Neural progenitor cell (in vitro differentiated cells): ENCODE measurements at regions not wholly inside any gene's neighbourhood (a gene's known extent, or its start where the extent isn't known, plus 50 kb on each side); places are given as distances from the start of the nearest gene placed in this dataset.

Experiments
- DNase-seq: peaks from one replicate; pipeline ENCODE4 v3.0.0-alpha.2; 2016; ENCODE audit warnings: low spot score
- H2AFZ ChIP-seq: fragments of 200-600 bp; sonication (generic); replicated peaks from 2 replicates; pipeline ENCODE4 v1.6.1; 2016; ENCODE audit warnings: antibody characterized with exemption
- H3F3A ChIP-seq: fragments of 200-600 bp; sonication (generic); 2 replicates; pipeline ENCODE4 v1.6.1; 2016; ENCODE audit warnings: antibody characterized with exemption, low read depth
- H3K27ac ChIP-seq: fragments of 200-600 bp; sonication (generic); 2 replicates; pipeline ENCODE4 v1.5.1; 2016; ENCODE audit warnings: mild to moderate bottlenecking
- H3K27me3 ChIP-seq: fragments of 200-600 bp; sonication (generic); 2 replicates; pipeline ENCODE4 v1.6.1; 2016; ENCODE audit warnings: mild to moderate bottlenecking, moderate library complexity
- H3K36me3 ChIP-seq: fragments of 200-600 bp; sonication (generic); 2 replicates; pipeline ENCODE4 v1.5.1; 2016
- H3K4me1 ChIP-seq: fragments of 200-600 bp; sonication (generic); 2 replicates; pipeline ENCODE4 v1.6.1; 2016; ENCODE audit warnings: mixed run types
- H3K4me2 ChIP-seq: fragments of 200-600 bp; sonication (generic); 2 replicates; pipeline ENCODE4 v1.6.1; 2016
- H3K4me3 ChIP-seq: fragments of 200-600 bp; sonication (generic); 2 replicates; pipeline ENCODE4 v1.5.1; 2016
- H3K79me2 ChIP-seq: fragments of 200-600 bp; sonication (generic); 2 replicates; pipeline ENCODE4 v1.6.1; 2016; ENCODE audit warnings: low read depth
- H3K9ac ChIP-seq: fragments of 200-600 bp; sonication (generic); 2 replicates; pipeline ENCODE4 v1.6.1; 2016
- H3K9me3 ChIP-seq: fragments of 200-600 bp; sonication (generic); 2 replicates; pipeline ENCODE4 v1.5.1; 2016; ENCODE audit warnings: low read depth
- H4K20me1 ChIP-seq: fragments of 200-600 bp; sonication (generic); 2 replicates; pipeline ENCODE4 v1.6.1; 2016; ENCODE audit warnings: low read depth
- H3K27ac Mint-ChIP-seq: 3 replicates; pipeline ENCODE4 v1.8.0; 2021; ENCODE audit warnings: mixed read lengths
- H3K27me3 Mint-ChIP-seq: 2 replicates; pipeline ENCODE4 v1.8.0; 2022; ENCODE audit warnings: low read depth, mild to moderate bottlenecking, inconsistent platforms, moderate library complexity, mixed read lengths; ENCODE audit not compliant: insufficient read depth
- H3K36me3 Mint-ChIP-seq: 3 replicates; pipeline ENCODE4 v1.8.0; 2021; ENCODE audit warnings: mixed read lengths
- H3K4me1 Mint-ChIP-seq: 3 replicates; pipeline ENCODE4 v1.8.0; 2021; ENCODE audit warnings: mixed read lengths
- H3K4me3 Mint-ChIP-seq: 3 replicates; pipeline ENCODE4 v1.8.0; 2021; ENCODE audit warnings: mild to moderate bottlenecking, moderate library complexity, mixed read lengths
- H3K9me3 Mint-ChIP-seq: 3 replicates; pipeline ENCODE4 v1.8.0; 2020; ENCODE audit warnings: mixed read lengths
- EZH2 ChIP-seq: fragments of 200-600 bp; sonication (generic); IDR thresholded peaks from 2 replicates; pipeline ENCODE4 v1.6.1; 2017; ENCODE audit warnings: antibody characterized with exemption, mild to moderate bottlenecking, moderate library complexity
- EZH2phosphoT487 ChIP-seq: fragments of 200-600 bp; sonication (generic); IDR thresholded peaks from 2 replicates; pipeline ENCODE4 v1.6.1; 2017; ENCODE audit warnings: antibody characterized with exemption
- TF ChIP-seq, protein P1 (sequence below): fragments of 200-600 bp; sonication (generic); IDR thresholded peaks from 2 replicates; pipeline ENCODE4 v1.5.1; 2017; ENCODE audit warnings: antibody characterized with exemption, mild to moderate bottlenecking

DNA sequence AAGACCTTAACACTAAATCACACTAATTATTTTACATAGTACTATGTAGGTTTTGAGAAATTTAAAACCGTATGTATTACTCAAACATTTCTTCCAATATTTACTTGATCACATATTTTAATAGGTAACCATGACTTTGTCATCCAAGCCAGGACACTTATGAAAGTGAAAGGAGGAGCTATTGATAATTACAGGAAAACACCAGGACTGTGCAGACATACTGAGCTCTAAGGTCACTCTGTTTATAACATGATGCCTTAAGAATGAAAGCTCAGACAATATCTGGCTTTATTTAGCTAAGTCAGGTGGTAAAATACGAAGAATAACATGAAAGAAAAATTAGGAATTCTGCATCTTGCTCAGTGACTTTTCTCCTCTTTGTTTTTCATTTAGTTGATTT lies 216.0 kb upstream of the NANOGP8 start:
- no peak overlapping the region for H3K4me2 ChIP-seq
- no peaks in the 10 kb centered on the region for H3K9me3 ChIP-seq
- H3K9ac ChIP-seq = no peak overlapping the region
- TF ChIP-seq, protein P1, sequence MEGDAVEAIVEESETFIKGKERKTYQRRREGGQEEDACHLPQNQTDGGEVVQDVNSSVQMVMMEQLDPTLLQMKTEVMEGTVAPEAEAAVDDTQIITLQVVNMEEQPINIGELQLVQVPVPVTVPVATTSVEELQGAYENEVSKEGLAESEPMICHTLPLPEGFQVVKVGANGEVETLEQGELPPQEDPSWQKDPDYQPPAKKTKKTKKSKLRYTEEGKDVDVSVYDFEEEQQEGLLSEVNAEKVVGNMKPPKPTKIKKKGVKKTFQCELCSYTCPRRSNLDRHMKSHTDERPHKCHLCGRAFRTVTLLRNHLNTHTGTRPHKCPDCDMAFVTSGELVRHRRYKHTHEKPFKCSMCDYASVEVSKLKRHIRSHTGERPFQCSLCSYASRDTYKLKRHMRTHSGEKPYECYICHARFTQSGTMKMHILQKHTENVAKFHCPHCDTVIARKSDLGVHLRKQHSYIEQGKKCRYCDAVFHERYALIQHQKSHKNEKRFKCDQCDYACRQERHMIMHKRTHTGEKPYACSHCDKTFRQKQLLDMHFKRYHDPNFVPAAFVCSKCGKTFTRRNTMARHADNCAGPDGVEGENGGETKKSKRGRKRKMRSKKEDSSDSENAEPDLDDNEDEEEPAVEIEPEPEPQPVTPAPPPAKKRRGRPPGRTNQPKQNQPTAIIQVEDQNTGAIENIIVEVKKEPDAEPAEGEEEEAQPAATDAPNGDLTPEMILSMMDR = no peak
- TF ChIP-seq EZH2 (no peak), EZH2phosphoT487 (no peak)
- no peaks in the 10 kb centered on the region for H3K27me3 ChIP-seq
- no peak overlapping the region for H3K4me3 ChIP-seq
- no peaks in the 10 kb centered on the region for H3K36me3 ChIP-seq
- no peak overlapping the region for H2AFZ ChIP-seq
- Mint-ChIP-seq H3K9me3 (no peaks in the 10 kb centered on the region), H3K4me1 (peaks cover 13% of the 10 kb centered on the region), H3K4me3 (no peak overlapping the region), H3K27ac (no peak overlapping the region), H3K27me3 (no peaks in the 10 kb centered on the region), H3K36me3 (no peaks in the 10 kb centered on the region)
- DNase-seq = no peak
- peaks cover 6% of the 10 kb centered on the region for H3K4me1 ChIP-seq
- H3K79me2 ChIP-seq = no peaks in the 10 kb centered on the region
- no peaks in the 10 kb centered on the region for H4K20me1 ChIP-seq
- H3F3A ChIP-seq = no peaks in the 10 kb centered on the region
- H3K27ac ChIP-seq = no peak overlapping the region

DNA sequence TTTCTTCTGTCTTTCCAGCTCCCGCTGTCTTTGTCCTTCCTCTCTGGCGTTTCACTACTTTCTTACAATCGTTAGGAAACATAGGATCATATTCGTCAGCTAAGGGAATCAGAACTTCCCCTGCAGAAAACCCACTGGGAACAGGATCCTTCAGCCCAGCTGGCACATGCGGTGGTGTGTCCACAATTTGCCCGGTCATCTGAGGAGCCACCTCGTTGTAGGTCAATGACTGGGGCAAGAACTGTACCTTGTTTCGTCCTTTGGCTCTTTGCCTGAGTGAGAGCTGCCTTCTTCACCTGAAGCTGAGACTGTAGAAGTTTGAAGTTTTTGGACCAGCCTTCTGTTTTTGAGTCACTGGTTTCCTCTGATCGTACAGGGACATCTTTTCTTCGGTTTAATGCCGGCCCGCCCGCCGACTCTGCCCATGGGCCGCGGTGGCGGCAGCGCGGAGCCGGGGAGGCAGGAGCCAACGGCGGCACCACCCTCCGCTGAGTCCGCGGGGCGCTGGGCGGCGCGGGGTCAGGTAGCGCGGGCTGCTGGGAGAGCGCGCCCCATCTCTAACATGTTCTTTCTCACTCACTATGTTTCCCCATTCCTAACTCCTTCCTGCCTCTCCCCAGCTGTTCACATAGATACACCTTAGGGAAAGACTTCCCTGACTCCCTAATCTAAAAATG lies 214.1 kb upstream of the NANOGP8 start:
- H3K36me3 Mint-ChIP-seq = no peaks in the 10 kb centered on the region
- no peaks in the 10 kb centered on the region for H3K9me3 Mint-ChIP-seq
- H3K4me1 Mint-ChIP-seq = peaks cover 1% of the 10 kb centered on the region
- Histone ChIP-seq H3K36me3 (no peaks in the 10 kb centered on the region), H3K79me2 (no peaks in the 10 kb centered on the region), H3K4me2 (no peak overlapping the region), H3K4me1 (no peaks in the 10 kb centered on the region), H3K9me3 (no peaks in the 10 kb centered on the region), H3K9ac (no peak overlapping the region), H3F3A (no peaks in the 10 kb centered on the region), H3K27ac (no peak overlapping the region), H4K20me1 (no peaks in the 10 kb centered on the region), H2AFZ (no peak overlapping the region), H3K27me3 (no peaks in the 10 kb centered on the region), H3K4me3 (no peak overlapping the region)
- TF ChIP-seq EZH2phosphoT487 (no peak), EZH2 (no peak)
- TF ChIP-seq, protein P1 = no peak
- H3K4me3 Mint-ChIP-seq = no peak overlapping the region
- no peak overlapping the region for H3K27ac Mint-ChIP-seq
- H3K27me3 Mint-ChIP-seq = peaks cover 2% of the 10 kb centered on the region
- no peak for DNase-seq

DNA sequence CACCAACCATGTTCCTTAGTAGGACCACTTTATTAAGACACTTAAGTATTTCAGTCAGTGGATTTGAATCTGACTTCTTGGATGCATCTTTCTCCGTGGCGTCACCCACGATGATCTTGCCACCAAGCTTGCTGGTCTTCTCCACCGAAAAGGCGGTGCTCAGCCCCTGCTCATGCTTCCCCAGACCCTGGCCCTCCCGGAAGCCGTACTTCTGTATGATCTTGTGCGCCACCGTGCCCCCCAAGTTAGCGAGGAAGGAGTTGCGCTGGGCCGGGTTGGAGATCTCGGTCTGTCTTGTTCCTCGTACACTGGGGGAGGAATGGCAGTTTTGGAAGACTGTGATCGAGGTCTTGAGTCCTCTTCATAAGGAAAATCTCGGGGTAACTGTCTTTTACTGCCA lies 213.4 kb upstream of the NANOGP8 start:
- no peak for TF ChIP-seq EZH2phosphoT487
- TF ChIP-seq, protein P1 = no peak
- no peak for TF ChIP-seq EZH2
- H4K20me1 ChIP-seq = no peaks in the 10 kb centered on the region
- DNase-seq = no peak
- H2AFZ ChIP-seq = no peak overlapping the region
- no peak overlapping the region for H3K27ac Mint-ChIP-seq
- H3K9me3 ChIP-seq = no peaks in the 10 kb centered on the region
- no peak overlapping the region for H3K4me3 Mint-ChIP-seq
- no peaks in the 10 kb centered on the region for H3K36me3 ChIP-seq
- no peaks in the 10 kb centered on the region for H3K9me3 Mint-ChIP-seq
- H3K4me2 ChIP-seq = no peak overlapping the region
- no peak overlapping the region for H3K4me3 ChIP-seq
- no peaks in the 10 kb centered on the region for H3K36me3 Mint-ChIP-seq
- no peak overlapping the region for H3K9ac ChIP-seq
- H3K27ac ChIP-seq = no peak overlapping the region
- no peaks in the 10 kb centered on the region for H3F3A ChIP-seq
- H3K27me3 Mint-ChIP-seq = peaks cover 2% of the 10 kb centered on the region
- H3K4me1 Mint-ChIP-seq = no peaks in the 10 kb centered on the region
- no peaks in the 10 kb centered on the region for H3K79me2 ChIP-seq
- no peaks in the 10 kb centered on the region for H3K27me3 ChIP-seq
- no peaks in the 10 kb centered on the region for H3K4me1 ChIP-seq
